Parathyroid adenoma (tissue), 2 donors: ENCODE measurements at regions not wholly inside any gene's neighbourhood (a gene's known extent, or its start where the extent isn't known, plus 50 kb on each side); places are given as distances from the start of the nearest gene placed in this dataset.

ENCODE experiments used
- H2AFZ ChIP-seq: fragments of 300-600 bp; sonication (generic); one replicate; pipeline ENCODE4 v1.7.0; 2017; ENCODE audit warnings: antibody characterized with exemption, mild to moderate bottlenecking
- H3K27ac ChIP-seq: fragments of 300-600 bp; sonication (generic); one replicate; pipeline ENCODE4 v1.7.0; 2017
- H3K27me3 ChIP-seq: fragments of 300-600 bp; sonication (generic); one replicate; pipeline ENCODE4 v1.7.0; 2017; ENCODE audit warnings: low read length; ENCODE audit not compliant: control insufficient read depth, insufficient read depth
- H3K36me3 ChIP-seq: fragments of 300-600 bp; sonication (generic); one replicate; pipeline ENCODE4 v1.7.0; 2017; ENCODE audit warnings: low read length; ENCODE audit not compliant: control insufficient read depth, insufficient read depth
- H3K4me1 ChIP-seq: fragments of 300-600 bp; sonication (generic); one replicate; pipeline ENCODE4 v1.7.0; 2017; ENCODE audit warnings: control low read depth
- H3K4me2 ChIP-seq: fragments of 300-600 bp; sonication (generic); one replicate; pipeline ENCODE4 v1.7.0; 2017; ENCODE audit warnings: low read length
- H3K4me3 ChIP-seq: fragments of 300-600 bp; sonication (generic); one replicate; pipeline ENCODE4 v1.7.0; 2017; ENCODE audit warnings: low read depth, low read length
- H3K79me2 ChIP-seq: fragments of 300-600 bp; sonication (generic); one replicate; pipeline ENCODE4 v1.7.0; 2017; ENCODE audit warnings: control low read depth
- H3K9ac ChIP-seq: fragments of 300-600 bp; sonication (generic); one replicate; pipeline ENCODE4 v1.7.0; 2017; ENCODE audit warnings: mild to moderate bottlenecking
- H3K9me3 ChIP-seq: fragments of 300-600 bp; sonication (generic); one replicate; pipeline ENCODE4 v1.7.0; 2017; ENCODE audit warnings: low read length; ENCODE audit not compliant: control insufficient read depth
- TF ChIP-seq, protein P1 (sequence below): fragments of 300-600 bp; sonication (generic); IDR thresholded peaks from one replicate; pipeline ENCODE4 v1.7.0; 2017; ENCODE audit warnings: antibody characterized with exemption, mild to moderate bottlenecking
- donor health status: primary hyperparathyroidism.

DNA sequence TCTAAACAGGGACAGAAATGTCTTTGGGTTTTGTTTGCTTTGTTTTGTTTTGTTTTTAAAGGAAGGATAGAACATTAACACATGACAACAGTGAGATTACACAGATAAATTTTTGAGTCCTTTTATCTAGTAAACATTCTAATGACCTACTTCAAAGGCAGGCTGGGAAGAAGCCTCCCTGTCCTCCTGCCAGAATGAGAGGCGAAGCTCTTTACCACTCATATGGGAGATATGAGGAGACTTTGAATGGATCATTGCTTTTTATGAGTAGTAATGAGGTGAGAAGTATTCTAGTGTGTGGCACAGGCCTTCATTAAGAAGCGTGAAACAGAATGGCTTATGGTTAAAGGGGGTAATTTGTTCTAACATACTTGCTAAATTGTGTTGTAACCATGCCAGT lies 172.0 kb downstream of the FBXO8 start:
- Histone ChIP-seq H3K27ac (no peak overlapping the region), H3K79me2 (no peaks in the 10 kb centered on the region), H2AFZ (no peak overlapping the region), H3K27me3 (no peaks in the 10 kb centered on the region), H3K9me3 (no peaks in the 10 kb centered on the region), H3K4me1 (no peaks in the 10 kb centered on the region), H3K4me3 (no peak overlapping the region), H3K36me3 (no peaks in the 10 kb centered on the region), H3K9ac (no peak overlapping the region), H3K4me2 (no peak overlapping the region)
- TF ChIP-seq, protein P1, sequence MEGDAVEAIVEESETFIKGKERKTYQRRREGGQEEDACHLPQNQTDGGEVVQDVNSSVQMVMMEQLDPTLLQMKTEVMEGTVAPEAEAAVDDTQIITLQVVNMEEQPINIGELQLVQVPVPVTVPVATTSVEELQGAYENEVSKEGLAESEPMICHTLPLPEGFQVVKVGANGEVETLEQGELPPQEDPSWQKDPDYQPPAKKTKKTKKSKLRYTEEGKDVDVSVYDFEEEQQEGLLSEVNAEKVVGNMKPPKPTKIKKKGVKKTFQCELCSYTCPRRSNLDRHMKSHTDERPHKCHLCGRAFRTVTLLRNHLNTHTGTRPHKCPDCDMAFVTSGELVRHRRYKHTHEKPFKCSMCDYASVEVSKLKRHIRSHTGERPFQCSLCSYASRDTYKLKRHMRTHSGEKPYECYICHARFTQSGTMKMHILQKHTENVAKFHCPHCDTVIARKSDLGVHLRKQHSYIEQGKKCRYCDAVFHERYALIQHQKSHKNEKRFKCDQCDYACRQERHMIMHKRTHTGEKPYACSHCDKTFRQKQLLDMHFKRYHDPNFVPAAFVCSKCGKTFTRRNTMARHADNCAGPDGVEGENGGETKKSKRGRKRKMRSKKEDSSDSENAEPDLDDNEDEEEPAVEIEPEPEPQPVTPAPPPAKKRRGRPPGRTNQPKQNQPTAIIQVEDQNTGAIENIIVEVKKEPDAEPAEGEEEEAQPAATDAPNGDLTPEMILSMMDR: no peak

DNA sequence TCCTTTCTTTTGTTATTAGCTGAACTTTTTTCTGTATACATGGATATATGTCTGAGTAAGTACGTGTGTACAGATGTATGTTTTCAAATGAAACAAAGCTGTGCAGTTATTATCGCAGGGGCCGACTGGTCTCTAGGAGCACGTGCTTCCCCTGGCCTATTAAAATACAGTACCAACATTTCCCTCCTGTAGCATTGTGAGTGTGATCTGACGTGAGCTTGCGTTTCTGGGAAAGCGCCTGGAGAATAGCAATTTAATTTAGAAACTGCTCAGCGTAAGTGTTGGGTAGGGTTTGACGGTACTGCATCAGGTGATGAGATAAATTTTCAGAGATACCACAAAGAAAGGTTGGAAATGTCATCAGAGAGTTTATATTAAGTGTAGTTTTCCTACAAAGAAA lies 173.3 kb downstream of the FBXO8 start:
- Histone ChIP-seq H3K79me2 (no peaks in the 10 kb centered on the region), H3K9ac (no peak overlapping the region), H3K36me3 (no peaks in the 10 kb centered on the region), H3K27ac (no peak overlapping the region), H3K27me3 (no peaks in the 10 kb centered on the region), H3K4me3 (no peak overlapping the region), H2AFZ (no peak overlapping the region), H3K4me1 (no peaks in the 10 kb centered on the region), H3K9me3 (no peaks in the 10 kb centered on the region), H3K4me2 (no peak overlapping the region)
- TF ChIP-seq, protein P1: no peak

DNA sequence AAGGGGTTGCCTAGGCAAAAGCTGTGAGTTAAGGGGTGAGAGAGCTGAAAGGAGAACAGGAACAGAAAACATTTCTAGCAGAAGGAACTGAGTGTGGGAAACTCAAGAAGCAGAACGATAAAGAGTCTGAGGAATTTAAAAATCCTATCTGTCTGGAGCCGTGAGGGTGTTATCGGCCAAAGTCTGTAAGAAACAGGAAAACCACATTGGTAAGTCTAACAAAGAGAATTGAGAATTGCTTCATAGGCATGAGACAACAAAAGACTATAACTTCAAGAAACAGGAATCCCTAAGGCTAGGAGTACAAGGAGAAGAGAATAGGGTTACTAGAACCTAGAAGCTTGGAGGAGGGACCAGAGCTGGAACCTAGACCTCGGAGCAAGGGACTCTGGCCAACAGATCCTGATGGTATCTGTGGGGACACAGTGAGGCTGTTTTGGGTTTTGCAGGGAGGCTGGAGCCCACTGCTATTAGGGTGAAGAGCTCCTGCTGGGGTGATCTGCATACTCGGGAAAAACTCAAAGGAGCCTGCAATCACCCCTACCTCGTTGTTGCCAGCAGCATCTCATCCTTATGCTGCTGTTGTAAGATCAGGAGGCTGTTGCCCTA lies 175.6 kb downstream of the FBXO8 start:
- Histone ChIP-seq H3K79me2 (no peaks in the 10 kb centered on the region), H3K4me2 (no peak overlapping the region), H3K36me3 (no peaks in the 10 kb centered on the region), H3K9me3 (no peaks in the 10 kb centered on the region), H2AFZ (no peak overlapping the region), H3K4me1 (no peaks in the 10 kb centered on the region), H3K9ac (no peak overlapping the region), H3K4me3 (no peak overlapping the region), H3K27ac (no peak overlapping the region), H3K27me3 (no peaks in the 10 kb centered on the region)
- TF ChIP-seq, protein P1: no peak

DNA sequence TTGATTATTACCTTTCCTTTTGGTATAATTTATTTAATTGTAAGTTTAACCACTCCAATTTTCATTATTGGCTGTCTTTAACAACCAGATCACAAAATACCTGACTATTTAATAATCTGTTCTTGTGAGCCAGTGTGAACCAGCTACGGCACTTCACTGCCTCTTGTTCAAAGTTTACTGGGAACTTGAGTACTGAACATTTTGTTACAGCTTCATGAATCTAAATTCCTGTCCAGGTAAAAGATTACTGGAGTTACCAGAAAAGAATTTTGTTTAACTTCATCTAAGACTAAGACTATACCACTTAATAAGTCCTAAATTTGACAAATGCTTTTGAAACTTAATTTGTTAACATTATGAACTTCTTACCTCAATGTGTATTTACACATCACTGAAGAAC lies 178.3 kb downstream of the FBXO8 start:
- Histone ChIP-seq H2AFZ (no peak overlapping the region), H3K4me1 (no peaks in the 10 kb centered on the region)
- TF ChIP-seq, protein P1: no peak

DNA sequence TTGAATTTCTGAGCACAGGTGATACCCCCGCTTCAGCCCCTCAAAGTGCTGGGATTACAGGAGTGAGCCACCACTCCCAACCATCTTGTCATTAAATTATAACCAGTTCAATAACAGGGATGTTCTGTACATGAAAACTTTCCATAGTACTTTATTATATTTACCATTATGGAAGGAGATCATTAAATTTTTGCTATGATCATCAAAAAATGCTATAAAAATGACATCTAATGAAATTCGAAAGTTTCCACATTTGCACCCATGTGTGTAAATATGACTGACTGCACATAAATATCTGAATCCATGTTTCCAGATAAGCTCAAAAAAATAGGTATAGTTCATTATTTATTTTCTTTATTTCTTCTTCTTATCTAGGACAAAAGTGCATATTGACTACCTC lies 182.6 kb downstream of the FBXO8 start:
- no peaks in the 10 kb centered on the region for H3K9me3 ChIP-seq
- no peaks in the 10 kb centered on the region for H3K36me3 ChIP-seq
- H3K4me2 ChIP-seq: no peak overlapping the region
- no peaks in the 10 kb centered on the region for H3K27me3 ChIP-seq
- no peaks in the 10 kb centered on the region for H3K4me1 ChIP-seq
- no peak overlapping the region for H3K4me3 ChIP-seq
- no peak overlapping the region for H3K27ac ChIP-seq
- TF ChIP-seq, protein P1: no peak
- H2AFZ ChIP-seq: no peak overlapping the region
- no peak overlapping the region for H3K9ac ChIP-seq
- H3K79me2 ChIP-seq: no peaks in the 10 kb centered on the region

More for the DNA sequence above, 178.3 kb downstream of the FBXO8 start:
- H3K9me3 ChIP-seq: no peaks in the 10 kb centered on the region
- no peak overlapping the region for H3K27ac ChIP-seq
- no peak overlapping the region for H3K4me3 ChIP-seq
- no peaks in the 10 kb centered on the region for H3K36me3 ChIP-seq
- H3K79me2 ChIP-seq: no peaks in the 10 kb centered on the region
- H3K9ac ChIP-seq: no peak overlapping the region
- no peak overlapping the region for H3K4me2 ChIP-seq
- no peaks in the 10 kb centered on the region for H3K27me3 ChIP-seq
